ENCODE measurements at regions not wholly inside any gene's neighbourhood (a gene's known extent, or its start where the extent isn't known, plus 50 kb on each side); places are given as distances from the start of the nearest gene placed in this dataset.

- in situ Hi-C loops (cut with HindIII; ENCODE audit: low sequenced_read_pairs), result no loop called here
Measured at GRCh38 chr9:13992138-13993088, 321.5 kb downstream of the NFIB start.

GRCh38 chr9:13991395-13991794 is 322.5 kb downstream of the NFIB start:
- in situ Hi-C loops (cut with HindIII; ENCODE audit: low sequenced_read_pairs), result no loop called here
- DNase-seq (ENCODE audit: low spot score), result no peak

More at GRCh38 chr9:13992138-13993088, 321.5 kb downstream of the NFIB start:
- no peak for DNase-seq (ENCODE audit: low spot score)

GRCh38 chr9:13990994-13991393 is 322.9 kb downstream of the NFIB start:
- DNase-seq (ENCODE audit: low spot score), result no peak
- in situ Hi-C loops (cut with HindIII; ENCODE audit: low sequenced_read_pairs), result no loop called here

GRCh38 chr9:13990331-13990730 is 323.6 kb downstream of the NFIB start:
- DNase-seq (ENCODE audit: low spot score), result no peak
- in situ Hi-C loops (cut with HindIII; ENCODE audit: low sequenced_read_pairs), result no loop called here

GRCh38 chr9:13988944-13989343 is 325.0 kb downstream of the NFIB start:
- in situ Hi-C loops (cut with HindIII; ENCODE audit: low sequenced_read_pairs), result no loop called here
- DNase-seq (ENCODE audit: low spot score), result no peak

- in situ Hi-C loops (cut with HindIII; ENCODE audit: low sequenced_read_pairs), result no loop called here
- no peak for DNase-seq (ENCODE audit: low spot score)
Measured at GRCh38 chr9:13983607-13984006, 330.3 kb downstream of the NFIB start.

GRCh38 chr9:13979941-13980318 is 334.0 kb downstream of the NFIB start:
- no peak for DNase-seq (ENCODE audit: low spot score)
- in situ Hi-C loops (cut with HindIII; ENCODE audit: low sequenced_read_pairs), result no loop called here

- in situ Hi-C loops (cut with HindIII; ENCODE audit: low sequenced_read_pairs), result no loop called here
- DNase-seq (ENCODE audit: low spot score), result no peak
Measured at GRCh38 chr9:13975611-13976290, 338.2 kb downstream of the NFIB start.

- no peak for DNase-seq (ENCODE audit: low spot score)
- in situ Hi-C loops (cut with HindIII; ENCODE audit: low sequenced_read_pairs), result no loop called here
Measured at GRCh38 chr9:13974891-13975290, 339.1 kb downstream of the NFIB start.

GRCh38 chr9:13971966-13972655 is 341.8 kb downstream of the NFIB start:
- in situ Hi-C loops (cut with HindIII; ENCODE audit: low sequenced_read_pairs), result no loop called here
- DNase-seq (ENCODE audit: low spot score), result no peak

- in situ Hi-C loops (cut with HindIII; ENCODE audit: low sequenced_read_pairs), result no loop called here
- DNase-seq (ENCODE audit: low spot score), result no peak
Measured at GRCh38 chr9:13971415-13971814, 342.5 kb downstream of the NFIB start.

- in situ Hi-C loops (cut with HindIII; ENCODE audit: low sequenced_read_pairs), result no loop called here
- no peak for DNase-seq (ENCODE audit: low spot score)
Measured at GRCh38 chr9:13970426-13970825, 343.5 kb downstream of the NFIB start.

- in situ Hi-C loops (cut with HindIII; ENCODE audit: low sequenced_read_pairs), result no loop called here
- DNase-seq (ENCODE audit: low spot score), result no peak
Measured at GRCh38 chr9:13970018-13970417, 343.9 kb downstream of the NFIB start.

- in situ Hi-C loops (cut with HindIII; ENCODE audit: low sequenced_read_pairs), result no loop called here
- DNase-seq (ENCODE audit: low spot score), result no peak
Measured at GRCh38 chr9:13967438-13967837, 346.5 kb downstream of the NFIB start.

- in situ Hi-C loops (cut with HindIII; ENCODE audit: low sequenced_read_pairs), result no loop called here
- no peak for DNase-seq (ENCODE audit: low spot score)
Measured at GRCh38 chr9:13967011-13967410, 346.9 kb downstream of the NFIB start.

GRCh38 chr9:13963005-13963653 is 350.8 kb downstream of the NFIB start:
- in situ Hi-C loops (cut with HindIII; ENCODE audit: low sequenced_read_pairs), result no loop called here
- no peak for DNase-seq (ENCODE audit: low spot score)

- in situ Hi-C loops (cut with HindIII; ENCODE audit: low sequenced_read_pairs), result no loop called here
Measured at GRCh38 chr9:13962006-13962405, 351.9 kb downstream of the NFIB start.

GRCh38 chr9:13960011-13960765 is 353.8 kb downstream of the NFIB start:
- DNase-seq (ENCODE audit: low spot score), result no peak
- in situ Hi-C loops (cut with HindIII; ENCODE audit: low sequenced_read_pairs), result no loop called here

More at GRCh38 chr9:13962006-13962405, 351.9 kb downstream of the NFIB start:
- no peak for DNase-seq (ENCODE audit: low spot score)

GRCh38 chr9:13958672-13959071 is 355.3 kb downstream of the NFIB start:
- DNase-seq (ENCODE audit: low spot score), result no peak
- in situ Hi-C loops (cut with HindIII; ENCODE audit: low sequenced_read_pairs), result no loop called here

Data from G401 (cell line).